ENCODE measurements at regions not wholly inside any gene's neighbourhood (a gene's known extent, or its start where the extent isn't known, plus 50 kb on each side); places are given as distances from the start of the nearest gene placed in this dataset.

DNA sequence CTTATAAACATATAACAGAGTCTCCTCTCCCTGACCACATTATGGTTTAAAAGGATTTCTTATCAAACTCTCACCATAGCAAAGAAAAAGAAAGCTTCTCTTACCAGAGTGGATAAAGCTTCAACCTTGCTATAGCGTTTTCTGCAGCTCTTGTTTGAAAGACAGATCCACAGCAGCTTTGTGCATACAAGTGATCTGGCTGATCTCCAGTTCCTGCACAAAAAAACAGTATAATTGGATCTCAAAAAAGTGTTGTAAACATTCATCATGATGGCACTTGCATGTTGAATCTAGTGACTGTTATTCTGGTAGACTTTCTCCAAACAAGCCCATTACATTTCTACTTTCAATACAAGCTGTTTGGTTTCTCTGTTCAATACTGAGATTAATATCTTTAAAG, 178.9 kb upstream of the MGAT4C start:
- no peaks in the 10 kb centered on the region for H3K27me3 ChIP-seq (replicated peaks; ENCODE audit: control insufficient read depth, insufficient read depth, low read length)
- TF ChIP-seq, protein P1, sequence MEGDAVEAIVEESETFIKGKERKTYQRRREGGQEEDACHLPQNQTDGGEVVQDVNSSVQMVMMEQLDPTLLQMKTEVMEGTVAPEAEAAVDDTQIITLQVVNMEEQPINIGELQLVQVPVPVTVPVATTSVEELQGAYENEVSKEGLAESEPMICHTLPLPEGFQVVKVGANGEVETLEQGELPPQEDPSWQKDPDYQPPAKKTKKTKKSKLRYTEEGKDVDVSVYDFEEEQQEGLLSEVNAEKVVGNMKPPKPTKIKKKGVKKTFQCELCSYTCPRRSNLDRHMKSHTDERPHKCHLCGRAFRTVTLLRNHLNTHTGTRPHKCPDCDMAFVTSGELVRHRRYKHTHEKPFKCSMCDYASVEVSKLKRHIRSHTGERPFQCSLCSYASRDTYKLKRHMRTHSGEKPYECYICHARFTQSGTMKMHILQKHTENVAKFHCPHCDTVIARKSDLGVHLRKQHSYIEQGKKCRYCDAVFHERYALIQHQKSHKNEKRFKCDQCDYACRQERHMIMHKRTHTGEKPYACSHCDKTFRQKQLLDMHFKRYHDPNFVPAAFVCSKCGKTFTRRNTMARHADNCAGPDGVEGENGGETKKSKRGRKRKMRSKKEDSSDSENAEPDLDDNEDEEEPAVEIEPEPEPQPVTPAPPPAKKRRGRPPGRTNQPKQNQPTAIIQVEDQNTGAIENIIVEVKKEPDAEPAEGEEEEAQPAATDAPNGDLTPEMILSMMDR (IDR thresholded peaks at IDR 0.05; ENCODE audit: insufficient read depth, low read length, poor library complexity, severe bottlenecking): no peak
- H3K4me3 ChIP-seq (replicated peaks; ENCODE audit: low read depth, low read length): no peak overlapping the region
- no peaks in the 10 kb centered on the region for H3K36me3 ChIP-seq (ENCODE audit: control insufficient read depth, insufficient read depth, low read length)
- no peak for DNase-seq (ENCODE audit: extremely low read depth, insufficient read length)

DNA sequence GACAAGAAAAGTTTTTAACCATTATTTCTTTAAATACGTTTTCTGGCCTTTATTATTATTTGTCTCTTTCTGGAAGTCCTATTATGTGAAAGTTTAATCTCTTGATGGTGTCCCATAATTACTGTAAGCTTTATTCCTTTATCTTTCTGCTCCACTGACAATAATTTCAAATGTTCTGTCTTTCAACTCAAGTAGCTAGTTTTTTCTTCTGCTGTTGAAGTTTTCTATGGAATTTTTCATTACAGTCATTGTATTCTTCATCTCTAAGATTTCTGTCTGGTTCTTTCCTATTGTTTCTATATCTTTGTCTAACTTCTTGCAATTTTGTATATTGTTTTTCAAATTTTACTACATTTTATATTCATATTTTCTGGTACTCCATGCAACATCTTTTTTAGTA, 173.6 kb upstream of the MGAT4C start:
- Histone ChIP-seq H3K27me3 (replicated peaks; ENCODE audit: control insufficient read depth, insufficient read depth, low read length) (no peaks in the 10 kb centered on the region), H3K36me3 (ENCODE audit: control insufficient read depth, insufficient read depth, low read length) (no peaks in the 10 kb centered on the region)

GRCh38 chr12:86421333-86421732, 165.1 kb upstream of the MGAT4C start:
- Histone ChIP-seq H3K36me3 (ENCODE audit: control insufficient read depth, insufficient read depth, low read length) (no peaks in the 10 kb centered on the region), H3K4me3 (replicated peaks; ENCODE audit: low read depth, low read length) (no peak overlapping the region), H3K27me3 (replicated peaks; ENCODE audit: control insufficient read depth, insufficient read depth, low read length) (no peaks in the 10 kb centered on the region)
- TF ChIP-seq, protein P1 (IDR thresholded peaks at IDR 0.05; ENCODE audit: insufficient read depth, low read length, poor library complexity, severe bottlenecking): no peak
- no peak for DNase-seq (ENCODE audit: extremely low read depth, insufficient read length)

More for the DNA sequence above, 173.6 kb upstream of the MGAT4C start:
- no peak overlapping the region for H3K4me3 ChIP-seq (replicated peaks; ENCODE audit: low read depth, low read length)
- no peak for DNase-seq (ENCODE audit: extremely low read depth, insufficient read length)
- TF ChIP-seq, protein P1 (IDR thresholded peaks at IDR 0.05; ENCODE audit: insufficient read depth, low read length, poor library complexity, severe bottlenecking): no peak

DNA sequence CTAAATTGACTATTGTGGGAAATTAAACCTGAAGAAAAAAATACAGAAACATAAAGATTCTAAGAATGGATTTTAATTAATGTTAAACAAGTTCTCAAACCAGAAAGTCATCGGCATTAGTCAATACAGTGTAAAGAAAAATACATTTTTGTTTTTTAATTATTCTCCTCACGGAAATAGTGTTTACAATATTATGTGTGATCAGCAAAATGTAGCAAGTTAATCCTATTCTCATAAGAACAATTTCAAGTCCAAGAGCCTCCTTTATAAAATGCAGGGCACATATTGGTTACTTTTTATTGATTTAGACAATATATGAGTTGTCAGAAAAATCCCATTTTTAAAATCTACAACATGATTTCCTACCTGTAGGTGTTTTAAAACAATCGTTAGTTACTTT, 158.0 kb upstream of the MGAT4C start:
- Histone ChIP-seq H3K4me3 (replicated peaks; ENCODE audit: low read depth, low read length) (no peak overlapping the region), H3K36me3 (ENCODE audit: control insufficient read depth, insufficient read depth, low read length) (no peaks in the 10 kb centered on the region), H3K27me3 (replicated peaks; ENCODE audit: control insufficient read depth, insufficient read depth, low read length) (no peaks in the 10 kb centered on the region)
- TF ChIP-seq, protein P1 (IDR thresholded peaks at IDR 0.05; ENCODE audit: insufficient read depth, low read length, poor library complexity, severe bottlenecking): no peak
- no peak for DNase-seq (ENCODE audit: extremely low read depth, insufficient read length)

DNA sequence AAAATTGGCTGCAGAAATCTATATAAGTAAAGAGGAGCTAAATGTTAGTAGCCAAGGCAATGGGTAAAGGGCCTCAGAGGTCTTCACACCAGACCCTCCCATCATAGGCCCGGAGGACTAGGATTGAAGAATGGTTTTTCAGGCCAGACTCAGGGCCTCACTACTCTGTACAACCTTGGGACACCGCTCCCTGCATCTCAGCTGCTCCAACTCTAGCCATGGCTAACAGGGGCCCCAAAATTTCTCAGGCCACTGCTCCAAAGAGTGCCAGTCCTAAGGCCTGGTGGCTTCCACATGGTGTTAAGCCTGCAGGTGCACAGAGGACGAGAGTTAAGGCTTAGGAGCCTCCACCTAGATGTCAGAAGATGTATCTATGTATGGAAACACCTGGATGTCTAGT, 155.5 kb upstream of the MGAT4C start:
- TF ChIP-seq, protein P1 (IDR thresholded peaks at IDR 0.05; ENCODE audit: insufficient read depth, low read length, poor library complexity, severe bottlenecking): no peak
- DNase-seq (ENCODE audit: extremely low read depth, insufficient read length): no peak
- H3K36me3 ChIP-seq (ENCODE audit: control insufficient read depth, insufficient read depth, low read length): no peaks in the 10 kb centered on the region
- H3K4me3 ChIP-seq (replicated peaks; ENCODE audit: low read depth, low read length): no peak overlapping the region
- no peaks in the 10 kb centered on the region for H3K27me3 ChIP-seq (replicated peaks; ENCODE audit: control insufficient read depth, insufficient read depth, low read length)

GRCh38 chr12:86407620-86408208, 151.5 kb upstream of the MGAT4C start:
- no peak for DNase-seq (ENCODE audit: extremely low read depth, insufficient read length)

More at GRCh38 chr12:86407620-86408208, 151.5 kb upstream of the MGAT4C start:
- Histone ChIP-seq H3K36me3 (ENCODE audit: control insufficient read depth, insufficient read depth, low read length) (no peaks in the 10 kb centered on the region), H3K27me3 (replicated peaks; ENCODE audit: control insufficient read depth, insufficient read depth, low read length) (no peaks in the 10 kb centered on the region), H3K4me3 (replicated peaks; ENCODE audit: low read depth, low read length) (no peak overlapping the region)
- TF ChIP-seq, protein P1 (IDR thresholded peaks at IDR 0.05; ENCODE audit: insufficient read depth, low read length, poor library complexity, severe bottlenecking): no peak
